ENCODE measurements at regions not wholly inside any gene's neighbourhood (a gene's known extent, or its start where the extent isn't known, plus 50 kb on each side); places are given as distances from the start of the nearest gene placed in this dataset.

- TF ChIP-seq GATA2 (IDR thresholded peaks at IDR 0.05; ENCODE audit: low read depth, low read length) (no peak), GATA3 (IDR thresholded peaks at IDR 0.05; ENCODE audit: low read depth, low read length) (no peak)
Observed at GRCh38 chr12:90546511-90546910, 408.5 kb downstream of the CCER1 start.

Measured in SH-SY5Y (cell line).